D721Med (cell line): ENCODE measurements at regions not wholly inside any gene's neighbourhood (a gene's known extent, or its start where the extent isn't known, plus 50 kb on each side); places are given as distances from the start of the nearest gene placed in this dataset.

Experiments used
- DNase-seq: peaks from one replicate; pipeline ENCODE4 v3.0.0; 2011; ENCODE audit warnings: low spot score; ENCODE audit not compliant: insufficient read length
- FAIRE-seq: peaks from 2 replicates; lab custom pipeline; 2011; peaks lifted over from hg19 to GRCh38; lab: Jason Lieb, UNC
- TF ChIP-seq, protein P1 (sequence below): IDR thresholded peaks from 2 replicates; pipeline ENCODE4 v1.5.1; 2012; ENCODE audit warnings: mild to moderate bottlenecking, control low read depth; ENCODE audit not compliant: insufficient read depth; ENCODE audit errors: missing control alignments

- no peak for DNase-seq
- FAIRE-seq, result no peak
Observed at GRCh38 chr6:6392214-6393068, 72.0 kb upstream of the F13A1 start.

DNA sequence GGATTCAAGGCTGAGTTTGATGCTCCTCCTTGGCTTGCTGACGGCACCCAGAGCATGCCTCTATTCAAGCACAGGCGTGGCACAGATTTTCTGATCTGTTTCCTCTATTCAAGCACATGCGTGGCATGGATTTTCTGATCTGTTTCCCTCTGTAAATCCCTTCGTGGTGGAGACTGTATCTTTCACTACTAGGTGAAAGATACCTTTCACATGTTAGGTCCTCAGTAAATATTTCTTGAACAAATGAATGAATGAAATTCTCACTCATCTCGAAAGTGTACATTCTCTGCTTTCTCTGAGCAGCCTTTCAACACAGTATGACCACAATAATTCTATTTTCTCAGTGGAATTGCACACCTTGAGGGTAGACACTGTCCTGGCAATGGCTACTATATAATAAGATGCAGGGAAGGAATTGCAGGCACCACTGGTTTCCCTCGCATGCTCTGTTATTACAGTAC lies 72.6 kb upstream of the F13A1 start:
- FAIRE-seq, result no peak
- TF ChIP-seq, protein P1, sequence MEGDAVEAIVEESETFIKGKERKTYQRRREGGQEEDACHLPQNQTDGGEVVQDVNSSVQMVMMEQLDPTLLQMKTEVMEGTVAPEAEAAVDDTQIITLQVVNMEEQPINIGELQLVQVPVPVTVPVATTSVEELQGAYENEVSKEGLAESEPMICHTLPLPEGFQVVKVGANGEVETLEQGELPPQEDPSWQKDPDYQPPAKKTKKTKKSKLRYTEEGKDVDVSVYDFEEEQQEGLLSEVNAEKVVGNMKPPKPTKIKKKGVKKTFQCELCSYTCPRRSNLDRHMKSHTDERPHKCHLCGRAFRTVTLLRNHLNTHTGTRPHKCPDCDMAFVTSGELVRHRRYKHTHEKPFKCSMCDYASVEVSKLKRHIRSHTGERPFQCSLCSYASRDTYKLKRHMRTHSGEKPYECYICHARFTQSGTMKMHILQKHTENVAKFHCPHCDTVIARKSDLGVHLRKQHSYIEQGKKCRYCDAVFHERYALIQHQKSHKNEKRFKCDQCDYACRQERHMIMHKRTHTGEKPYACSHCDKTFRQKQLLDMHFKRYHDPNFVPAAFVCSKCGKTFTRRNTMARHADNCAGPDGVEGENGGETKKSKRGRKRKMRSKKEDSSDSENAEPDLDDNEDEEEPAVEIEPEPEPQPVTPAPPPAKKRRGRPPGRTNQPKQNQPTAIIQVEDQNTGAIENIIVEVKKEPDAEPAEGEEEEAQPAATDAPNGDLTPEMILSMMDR, result no peak
- no peak for DNase-seq

More at GRCh38 chr6:6392214-6393068, 72.0 kb upstream of the F13A1 start:
- TF ChIP-seq, protein P1, result no peak

- FAIRE-seq (no peak), DNase-seq (no peak)
- TF ChIP-seq, protein P1, result no peak
Observed at GRCh38 chr6:6395581-6396197, 75.2 kb upstream of the F13A1 start.

DNA sequence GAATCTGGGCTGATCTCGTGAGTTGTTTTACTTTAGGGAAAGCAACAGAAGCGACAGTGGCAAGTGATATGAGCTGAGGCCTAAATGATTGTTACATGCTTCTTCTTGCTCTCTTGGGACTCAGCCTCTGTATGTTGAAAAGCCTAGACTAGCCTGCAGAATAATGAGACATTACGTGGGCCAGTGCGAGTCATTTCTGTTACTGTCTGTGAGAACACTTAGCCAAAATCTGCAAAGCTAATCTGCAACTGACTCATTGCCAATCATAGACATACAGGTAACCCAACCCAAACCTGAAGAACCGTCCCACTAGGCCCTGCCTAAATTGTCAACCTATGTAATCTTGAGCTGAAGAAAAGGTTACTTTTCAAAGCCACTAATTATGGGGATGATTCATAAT lies 77.4 kb upstream of the F13A1 start:
- no peak for FAIRE-seq
- TF ChIP-seq, protein P1, result no peak
- DNase-seq, result no peak

DNA sequence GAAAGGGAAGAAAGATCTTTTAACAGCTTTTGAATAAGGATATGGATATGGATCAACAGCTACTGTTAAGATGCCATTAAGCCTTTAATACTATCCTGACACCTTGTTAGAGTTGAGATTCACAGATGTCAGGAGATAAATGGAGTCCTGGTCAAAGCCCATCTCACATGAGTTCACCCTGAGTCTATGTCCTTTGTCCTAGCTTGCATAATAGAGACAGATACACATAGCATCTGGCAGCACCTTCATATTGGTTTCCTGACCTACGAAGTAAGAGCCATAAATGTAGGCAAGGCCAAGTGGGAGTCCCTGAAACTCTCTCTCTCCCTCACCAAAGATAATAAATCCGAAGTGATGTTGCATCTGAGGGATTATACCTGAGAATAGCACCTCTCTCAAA lies 79.1 kb upstream of the F13A1 start:
- TF ChIP-seq, protein P1, result no peak
- FAIRE-seq, result no peak
- DNase-seq, result no peak

- no peak for DNase-seq
- no peak for FAIRE-seq
- TF ChIP-seq, protein P1, result no peak
Observed at GRCh38 chr6:6401401-6401800, 80.9 kb upstream of the F13A1 start.
